ENCODE measurements at regions not wholly inside any gene's neighbourhood (a gene's known extent, or its start where the extent isn't known, plus 50 kb on each side); places are given as distances from the start of the nearest gene placed in this dataset.

DNA sequence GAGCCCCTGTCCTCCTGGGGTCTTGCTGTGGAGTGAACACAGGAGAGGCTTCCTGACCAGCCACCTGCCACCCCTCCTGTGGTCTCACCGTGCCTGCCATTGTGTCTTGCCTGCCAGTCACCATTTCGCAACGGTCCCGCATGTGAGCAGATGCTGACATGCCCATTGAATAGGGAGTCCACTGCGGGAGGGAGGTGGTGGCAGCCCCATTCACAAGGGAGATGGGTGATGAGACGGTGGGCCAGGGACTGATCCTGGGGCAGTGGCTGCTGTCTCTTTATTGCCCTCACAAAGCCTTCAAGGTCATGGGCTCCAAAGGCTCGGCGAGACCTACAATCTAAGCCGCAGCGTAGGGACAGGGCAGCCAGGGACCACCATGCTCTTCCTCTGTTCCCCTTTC, 76.0 kb upstream of the NPTX2 start:
- Histone ChIP-seq H3K27me3 (ENCODE audit: control insufficient read depth in 3 of 3, insufficient read depth in 3 of 3, low read length in 2 of 3) (no peaks in the 10 kb centered on the region), H3K27ac (ENCODE audit: low read depth in 1 of 2, low read length in 1 of 2) (no peak overlapping the region), H3K9me3 (ENCODE audit: control insufficient read depth in 4 of 4, insufficient read depth in 3 of 4, low read length in 3 of 4) (peaks cover 0 to 3% (median 0%) of the 10 kb centered on the region in 4 donors), H3K4me1 (ENCODE audit: control insufficient read depth in 5 of 5, insufficient read depth in 5 of 5, low read length in 5 of 5) (no peaks in the 10 kb centered on the region), H3K9ac (ENCODE audit: insufficient read depth in 1 of 2, low read length in 2 of 2) (no peak overlapping the region), H3K36me3 (ENCODE audit: control insufficient read depth in 4 of 4, insufficient read depth in 4 of 4, low read length in 4 of 4) (no peaks in the 10 kb centered on the region), H3K4me3 (no peak overlapping the region)
- no peak for ATAC-seq (ENCODE audit: insufficient read depth, low FRiP score)
- 86 to 87% methylated on average over 10 of the region's 10 CpGs for WGBS, 2 donors
- DNase-seq, result no peak
- TF ChIP-seq, protein P1, sequence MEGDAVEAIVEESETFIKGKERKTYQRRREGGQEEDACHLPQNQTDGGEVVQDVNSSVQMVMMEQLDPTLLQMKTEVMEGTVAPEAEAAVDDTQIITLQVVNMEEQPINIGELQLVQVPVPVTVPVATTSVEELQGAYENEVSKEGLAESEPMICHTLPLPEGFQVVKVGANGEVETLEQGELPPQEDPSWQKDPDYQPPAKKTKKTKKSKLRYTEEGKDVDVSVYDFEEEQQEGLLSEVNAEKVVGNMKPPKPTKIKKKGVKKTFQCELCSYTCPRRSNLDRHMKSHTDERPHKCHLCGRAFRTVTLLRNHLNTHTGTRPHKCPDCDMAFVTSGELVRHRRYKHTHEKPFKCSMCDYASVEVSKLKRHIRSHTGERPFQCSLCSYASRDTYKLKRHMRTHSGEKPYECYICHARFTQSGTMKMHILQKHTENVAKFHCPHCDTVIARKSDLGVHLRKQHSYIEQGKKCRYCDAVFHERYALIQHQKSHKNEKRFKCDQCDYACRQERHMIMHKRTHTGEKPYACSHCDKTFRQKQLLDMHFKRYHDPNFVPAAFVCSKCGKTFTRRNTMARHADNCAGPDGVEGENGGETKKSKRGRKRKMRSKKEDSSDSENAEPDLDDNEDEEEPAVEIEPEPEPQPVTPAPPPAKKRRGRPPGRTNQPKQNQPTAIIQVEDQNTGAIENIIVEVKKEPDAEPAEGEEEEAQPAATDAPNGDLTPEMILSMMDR (IDR thresholded peaks at IDR 0.05; ENCODE audit: control extremely low read depth, extremely low read depth), result no peak

DNA sequence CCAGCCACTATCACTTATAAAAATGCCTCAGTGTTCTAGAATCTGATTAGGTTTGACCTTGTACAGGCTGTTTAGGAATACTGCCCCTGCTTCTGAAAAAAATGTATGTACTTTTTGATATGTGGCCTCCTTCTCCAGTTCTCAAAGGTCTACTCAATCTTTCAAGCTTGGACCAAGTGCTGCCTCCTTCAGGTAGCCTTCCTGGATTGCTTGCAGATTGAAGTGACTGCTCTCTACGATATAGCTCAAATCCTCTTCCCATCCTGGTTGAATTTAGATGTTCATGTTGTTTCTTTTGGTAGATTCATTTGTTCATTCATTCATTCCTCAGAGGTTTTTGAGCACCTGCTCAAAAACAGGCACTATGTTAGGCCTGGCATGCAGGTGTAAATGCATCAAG, 77.2 kb upstream of the NPTX2 start:
- H3K27ac ChIP-seq (ENCODE audit: low read depth in 1 of 2, low read length in 1 of 2), result no peak overlapping the region
- H3K27me3 ChIP-seq (ENCODE audit: control insufficient read depth in 3 of 3, insufficient read depth in 3 of 3, low read length in 2 of 3), result no peaks in the 10 kb centered on the region
- WGBS, 2 donors, result 67 to 83% methylated on average over 1 of the region's 1 CpG
- H3K36me3 ChIP-seq (ENCODE audit: control insufficient read depth in 4 of 4, insufficient read depth in 4 of 4, low read length in 4 of 4), result no peaks in the 10 kb centered on the region
- H3K4me1 ChIP-seq (ENCODE audit: control insufficient read depth in 5 of 5, insufficient read depth in 5 of 5, low read length in 5 of 5), result no peaks in the 10 kb centered on the region
- DNase-seq (no peak), ATAC-seq (ENCODE audit: insufficient read depth, low FRiP score) (no peak)
- H3K9me3 ChIP-seq (ENCODE audit: control insufficient read depth in 4 of 4, insufficient read depth in 3 of 4, low read length in 3 of 4), result peaks cover 0 to 5% (median 0%) of the 10 kb centered on the region in 4 donors
- H3K9ac ChIP-seq (ENCODE audit: insufficient read depth in 1 of 2, low read length in 2 of 2), result no peak overlapping the region
- TF ChIP-seq, protein P1 (IDR thresholded peaks at IDR 0.05; ENCODE audit: control extremely low read depth, extremely low read depth), result no peak
- no peak overlapping the region for H3K4me3 ChIP-seq

DNA sequence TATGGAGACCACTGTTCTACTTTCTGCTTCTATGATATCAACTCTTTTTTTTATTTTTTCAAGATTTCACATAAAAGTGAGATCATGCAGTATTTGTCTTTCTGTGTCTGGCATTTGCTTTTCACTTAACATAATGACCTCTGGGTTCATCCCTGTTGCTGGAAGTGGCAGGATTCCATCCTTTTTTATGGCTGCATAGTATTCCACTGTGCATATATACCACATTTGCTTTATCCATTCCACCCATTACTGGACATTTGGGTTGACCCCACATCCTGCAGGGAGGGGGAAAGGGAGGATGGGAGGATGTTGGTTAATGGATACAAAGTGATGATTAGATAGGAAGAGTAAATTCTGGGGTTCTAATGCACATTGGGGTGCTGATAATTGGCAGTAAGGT, 80.3 kb upstream of the NPTX2 start:
- Histone ChIP-seq H3K27ac (ENCODE audit: low read depth in 1 of 2, low read length in 1 of 2) (no peak overlapping the region), H3K4me1 (ENCODE audit: control insufficient read depth in 5 of 5, insufficient read depth in 5 of 5, low read length in 5 of 5) (no peaks in the 10 kb centered on the region), H3K27me3 (ENCODE audit: control insufficient read depth in 3 of 3, insufficient read depth in 3 of 3, low read length in 2 of 3) (no peaks in the 10 kb centered on the region), H3K9ac (ENCODE audit: insufficient read depth in 1 of 2, low read length in 2 of 2) (no peak overlapping the region), H3K36me3 (ENCODE audit: control insufficient read depth in 4 of 4, insufficient read depth in 4 of 4, low read length in 4 of 4) (no peaks in the 10 kb centered on the region), H3K9me3 (ENCODE audit: control insufficient read depth in 4 of 4, insufficient read depth in 3 of 4, low read length in 3 of 4) (peaks cover 0 to 10% (median 1%) of the 10 kb centered on the region in 4 donors), H3K4me3 (no peak overlapping the region)
- ATAC-seq (ENCODE audit: insufficient read depth, low FRiP score) (no peak), DNase-seq (no peak)
- TF ChIP-seq, protein P1 (IDR thresholded peaks at IDR 0.05; ENCODE audit: control extremely low read depth, extremely low read depth), result no peak

DNA sequence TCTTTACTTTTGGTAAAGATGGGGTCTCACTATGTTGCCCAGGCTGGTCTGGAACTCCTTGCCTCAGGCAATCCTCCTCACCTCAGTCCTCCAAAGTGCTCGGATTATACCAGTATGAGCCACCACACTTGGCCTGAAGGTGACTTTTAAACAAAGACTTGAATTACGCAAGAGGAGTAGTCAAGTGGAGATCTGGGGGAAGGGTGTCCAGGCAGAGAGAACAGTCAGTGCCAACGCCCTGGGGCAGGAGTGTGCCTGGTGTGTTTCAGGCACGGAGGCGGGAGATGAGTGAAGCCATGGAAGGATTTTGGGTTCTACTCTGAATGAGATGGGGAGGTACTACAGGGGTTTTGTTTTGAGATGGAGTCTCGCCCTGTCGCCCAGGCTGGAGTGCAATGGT, 82.6 kb upstream of the NPTX2 start:
- WGBS, 2 donors, result 85 to 96% methylated on average over 7 of the region's 7 CpGs
- H3K27ac ChIP-seq (ENCODE audit: low read depth in 1 of 2, low read length in 1 of 2), result no peak overlapping the region
- H3K4me1 ChIP-seq (ENCODE audit: control insufficient read depth in 5 of 5, insufficient read depth in 5 of 5, low read length in 5 of 5), result no peaks in the 10 kb centered on the region
- peaks cover 0 to 13% (median 3%) of the 10 kb centered on the region in 4 donors for H3K9me3 ChIP-seq (ENCODE audit: control insufficient read depth in 4 of 4, insufficient read depth in 3 of 4, low read length in 3 of 4)
- no peaks in the 10 kb centered on the region for H3K27me3 ChIP-seq (ENCODE audit: control insufficient read depth in 3 of 3, insufficient read depth in 3 of 3, low read length in 2 of 3)
- no peaks in the 10 kb centered on the region for H3K36me3 ChIP-seq (ENCODE audit: control insufficient read depth in 4 of 4, insufficient read depth in 4 of 4, low read length in 4 of 4)
- TF ChIP-seq, protein P1 (IDR thresholded peaks at IDR 0.05; ENCODE audit: control extremely low read depth, extremely low read depth), result no peak
- ATAC-seq (ENCODE audit: insufficient read depth, low FRiP score) (no peak), DNase-seq (no peak)
- no peak overlapping the region for H3K9ac ChIP-seq (ENCODE audit: insufficient read depth in 1 of 2, low read length in 2 of 2)
- H3K4me3 ChIP-seq, result no peak overlapping the region
